ENCODE measurements at regions not wholly inside any gene's neighbourhood (a gene's known extent, or its start where the extent isn't known, plus 50 kb on each side); places are given as distances from the start of the nearest gene placed in this dataset.

DNA sequence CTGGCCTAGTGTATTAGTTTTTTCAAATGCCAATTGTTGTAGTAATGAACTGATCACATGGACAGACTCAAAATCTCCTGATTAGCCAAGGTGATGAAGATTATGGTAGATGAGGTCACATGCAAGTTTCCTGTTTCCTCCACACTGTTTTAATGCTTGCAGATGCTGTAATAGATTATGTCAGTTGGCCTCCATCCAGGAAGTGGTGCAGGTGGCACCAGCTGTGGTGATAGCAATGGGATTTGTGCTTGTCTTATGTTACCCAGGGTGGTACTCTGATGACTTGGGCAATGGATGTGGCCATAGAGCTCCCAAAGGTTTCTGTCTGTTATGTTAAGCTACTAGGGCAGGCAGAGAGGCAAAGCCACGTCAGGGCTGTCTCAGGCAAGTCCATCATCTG is 332.9 kb upstream of the DDX18 start:
- H3K9me3 ChIP-seq = no peaks in the 10 kb centered on the region
- H3K36me3 ChIP-seq = no peaks in the 10 kb centered on the region
- DNase-seq = no peak
- TF ChIP-seq, protein P1, sequence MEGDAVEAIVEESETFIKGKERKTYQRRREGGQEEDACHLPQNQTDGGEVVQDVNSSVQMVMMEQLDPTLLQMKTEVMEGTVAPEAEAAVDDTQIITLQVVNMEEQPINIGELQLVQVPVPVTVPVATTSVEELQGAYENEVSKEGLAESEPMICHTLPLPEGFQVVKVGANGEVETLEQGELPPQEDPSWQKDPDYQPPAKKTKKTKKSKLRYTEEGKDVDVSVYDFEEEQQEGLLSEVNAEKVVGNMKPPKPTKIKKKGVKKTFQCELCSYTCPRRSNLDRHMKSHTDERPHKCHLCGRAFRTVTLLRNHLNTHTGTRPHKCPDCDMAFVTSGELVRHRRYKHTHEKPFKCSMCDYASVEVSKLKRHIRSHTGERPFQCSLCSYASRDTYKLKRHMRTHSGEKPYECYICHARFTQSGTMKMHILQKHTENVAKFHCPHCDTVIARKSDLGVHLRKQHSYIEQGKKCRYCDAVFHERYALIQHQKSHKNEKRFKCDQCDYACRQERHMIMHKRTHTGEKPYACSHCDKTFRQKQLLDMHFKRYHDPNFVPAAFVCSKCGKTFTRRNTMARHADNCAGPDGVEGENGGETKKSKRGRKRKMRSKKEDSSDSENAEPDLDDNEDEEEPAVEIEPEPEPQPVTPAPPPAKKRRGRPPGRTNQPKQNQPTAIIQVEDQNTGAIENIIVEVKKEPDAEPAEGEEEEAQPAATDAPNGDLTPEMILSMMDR (IDR thresholded peaks at IDR 0.05; ENCODE audit: low read depth, low read length) = no peak
- no peaks in the 10 kb centered on the region for H3K27me3 ChIP-seq
- no peaks in the 10 kb centered on the region for H3K4me1 ChIP-seq
- H3K4me3 ChIP-seq (ENCODE audit: low read depth, low read length) = no peak overlapping the region

DNA sequence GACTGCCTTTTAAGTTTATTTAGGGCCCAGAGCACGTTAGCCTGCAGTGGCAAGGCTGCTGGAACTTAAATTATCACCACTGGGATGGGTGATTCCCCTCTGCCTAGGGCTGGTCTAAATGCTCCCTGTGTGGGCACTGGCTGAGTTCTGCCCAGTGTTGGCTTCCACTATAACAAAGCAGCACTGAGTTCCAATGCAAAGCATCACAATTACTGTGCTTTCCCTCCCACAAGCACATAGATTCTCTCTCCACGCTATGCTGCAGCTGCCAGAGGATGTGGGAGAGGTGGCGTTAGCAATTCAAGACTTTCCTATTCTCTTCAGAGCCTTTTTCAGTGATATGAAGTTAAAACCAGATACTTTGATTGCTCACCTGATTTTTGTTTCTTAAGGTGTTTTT is 328.9 kb upstream of the DDX18 start:
- TF ChIP-seq, protein P1 (IDR thresholded peaks at IDR 0.05; ENCODE audit: low read depth, low read length) = no peak

DNA sequence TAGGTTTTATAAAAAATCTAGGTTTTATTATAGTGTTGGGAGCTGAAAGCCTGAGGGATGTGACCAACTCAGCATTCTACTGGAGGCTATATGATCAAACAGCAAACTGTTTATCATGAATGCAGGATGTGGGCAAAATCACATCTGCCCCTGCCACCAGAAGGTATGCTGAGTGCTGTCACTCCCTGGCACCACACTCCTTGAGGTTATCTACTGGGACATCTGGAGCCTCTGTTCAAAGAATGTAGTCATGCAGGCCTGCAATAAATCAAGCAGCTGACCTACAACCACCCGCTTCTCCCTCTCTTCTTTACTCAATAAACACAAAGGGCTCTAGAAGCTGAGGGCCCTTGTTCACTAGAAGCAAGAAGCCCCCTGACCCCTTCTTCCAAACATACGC is 328.4 kb upstream of the DDX18 start:
- TF ChIP-seq, protein P1 (IDR thresholded peaks at IDR 0.05; ENCODE audit: low read depth, low read length) = no peak
- H3K36me3 ChIP-seq = no peaks in the 10 kb centered on the region
- H3K9me3 ChIP-seq = no peaks in the 10 kb centered on the region
- H3K4me1 ChIP-seq = no peaks in the 10 kb centered on the region
- H3K4me3 ChIP-seq (ENCODE audit: low read depth, low read length) = no peak overlapping the region
- H3K27me3 ChIP-seq = no peaks in the 10 kb centered on the region
- DNase-seq = no peak

More for the DNA sequence above, 328.9 kb upstream of the DDX18 start:
- no peaks in the 10 kb centered on the region for H3K27me3 ChIP-seq
- DNase-seq = no peak
- no peaks in the 10 kb centered on the region for H3K9me3 ChIP-seq
- no peaks in the 10 kb centered on the region for H3K4me1 ChIP-seq
- no peak overlapping the region for H3K4me3 ChIP-seq (ENCODE audit: low read depth, low read length)
- no peaks in the 10 kb centered on the region for H3K36me3 ChIP-seq

DNA sequence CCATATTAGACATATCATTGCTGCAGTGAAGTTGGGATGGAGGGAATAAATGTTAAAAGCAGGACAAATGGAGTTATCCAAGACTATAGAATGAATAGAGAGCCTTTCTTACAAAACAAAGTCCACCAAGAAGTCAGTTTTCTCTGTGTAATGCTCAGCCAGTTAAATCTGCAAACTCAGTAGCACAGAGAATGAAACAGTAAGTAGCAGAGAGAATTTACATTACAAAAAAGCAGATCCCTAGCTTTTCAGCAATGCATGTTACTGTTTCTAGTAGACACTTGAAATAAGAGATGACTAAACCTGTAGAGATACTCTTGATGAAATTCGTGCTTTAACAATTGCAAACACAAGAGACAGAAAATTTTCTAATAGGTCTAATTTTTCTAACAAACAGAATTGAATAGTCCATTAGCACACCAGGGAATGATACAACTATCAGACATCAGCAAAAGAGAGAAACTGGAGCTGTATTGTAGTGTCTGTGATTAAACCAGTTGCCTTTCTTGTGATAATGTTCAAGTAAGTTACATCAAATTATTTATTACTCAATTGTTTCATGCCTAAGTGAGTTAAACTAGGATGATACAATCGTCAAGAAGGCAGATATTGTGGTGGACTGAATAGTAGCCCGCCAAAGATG is 322.2 kb upstream of the DDX18 start:
- H3K36me3 ChIP-seq = no peaks in the 10 kb centered on the region
- TF ChIP-seq, protein P1 (IDR thresholded peaks at IDR 0.05; ENCODE audit: low read depth, low read length) = no peak
- H3K9me3 ChIP-seq = no peaks in the 10 kb centered on the region
- no peak for DNase-seq
- no peaks in the 10 kb centered on the region for H3K4me1 ChIP-seq
- no peaks in the 10 kb centered on the region for H3K27me3 ChIP-seq
- H3K4me3 ChIP-seq (ENCODE audit: low read depth, low read length) = no peak overlapping the region

DNA sequence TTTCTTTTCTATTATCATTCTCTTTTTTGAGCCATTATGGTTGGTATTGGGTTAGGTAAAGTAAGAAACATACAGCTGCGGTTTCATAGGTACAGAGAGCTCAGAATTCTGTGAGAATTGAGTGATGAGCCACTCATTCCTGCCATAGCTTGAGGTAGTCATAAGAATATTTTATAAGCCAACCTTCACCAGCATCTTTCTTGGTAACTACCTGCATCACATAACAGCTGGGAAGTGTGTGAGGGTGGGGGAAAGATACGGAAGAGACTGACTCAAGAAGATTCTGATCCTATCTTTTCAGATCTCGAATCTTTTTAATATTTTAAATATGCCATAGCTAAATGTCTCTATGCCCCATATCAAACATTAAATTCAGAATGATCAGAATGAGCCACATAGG is 313.8 kb upstream of the DDX18 start:
- Histone ChIP-seq H3K4me1 (no peaks in the 10 kb centered on the region), H3K4me3 (ENCODE audit: low read depth, low read length) (no peak overlapping the region), H3K9me3 (no peaks in the 10 kb centered on the region), H3K36me3 (no peaks in the 10 kb centered on the region), H3K27me3 (no peaks in the 10 kb centered on the region)
- no peak for DNase-seq
- TF ChIP-seq, protein P1 (IDR thresholded peaks at IDR 0.05; ENCODE audit: low read depth, low read length) = no peak

DNA sequence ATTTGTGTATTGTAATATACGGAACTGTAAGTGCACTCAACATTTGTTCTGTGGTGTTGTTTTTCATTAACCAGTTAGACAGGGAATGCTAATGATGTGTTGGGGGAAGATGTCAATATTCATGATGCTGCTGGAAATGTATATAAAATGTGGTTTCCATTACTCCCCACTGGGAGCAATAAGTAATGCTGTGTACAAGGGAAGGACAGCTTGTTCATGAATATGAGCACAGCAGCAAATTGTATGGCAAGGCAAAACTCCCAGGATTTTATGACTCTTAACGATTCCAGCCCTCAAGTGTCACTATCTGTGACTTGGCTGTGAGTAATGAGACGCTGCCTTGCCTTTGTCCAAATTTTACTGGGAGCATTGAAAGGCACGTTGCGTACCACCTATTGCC is 312.4 kb upstream of the DDX18 start:
- Histone ChIP-seq H3K4me1 (no peaks in the 10 kb centered on the region), H3K4me3 (ENCODE audit: low read depth, low read length) (no peak overlapping the region), H3K27me3 (no peaks in the 10 kb centered on the region), H3K36me3 (no peaks in the 10 kb centered on the region), H3K9me3 (no peaks in the 10 kb centered on the region)
- DNase-seq = no peak
- TF ChIP-seq, protein P1 (IDR thresholded peaks at IDR 0.05; ENCODE audit: low read depth, low read length) = no peak
